ENCODE measurements at regions not wholly inside any gene's neighbourhood (a gene's known extent, or its start where the extent isn't known, plus 50 kb on each side); places are given as distances from the start of the nearest gene placed in this dataset.

- no peak for TF ChIP-seq POLR2AphosphoS5 (IDR thresholded peaks at IDR 0.05; ENCODE audit: low read depth, low read length)
- no peak for TF ChIP-seq POLR2A (IDR thresholded peaks at IDR 0.05; ENCODE audit: low read depth, low read length)
- TF ChIP-seq SPI1 (IDR thresholded peaks at IDR 0.05; ENCODE audit: low read depth, low read length): no peak
- TF ChIP-seq TAF1 (IDR thresholded peaks at IDR 0.05; ENCODE audit: low read depth, low read length): no peak
- no peak for TF ChIP-seq POU2F2 (IDR thresholded peaks at IDR 0.05; ENCODE audit: low read depth, low read length)
- TF ChIP-seq PAX5 (IDR thresholded peaks at IDR 0.05; ENCODE audit: insufficient read depth, low read length, severe bottlenecking): no peak
Observed at GRCh38 chr10:61844116-61844822, 57.2 kb upstream of the ARID5B start.

Measured in GM12891 (cell line).